Stomach (tissue), 4 donors: ENCODE measurements at regions not wholly inside any gene's neighbourhood (a gene's known extent, or its start where the extent isn't known, plus 50 kb on each side); places are given as distances from the start of the nearest gene placed in this dataset.

ENCODE experiments used
- POLR2AphosphoS5 ChIP-seq, 3 donors: sonication (generic); formaldehyde crosslinking; IDR thresholded peaks; one replicate each; pipeline ENCODE4 v1.6.1; 2016; ENCODE audit warnings: antibody characterized with exemption in 3 of 3
- TF ChIP-seq, protein P1 (sequence below), 7 experiments: fragments of 450-650 bp in 4 of 7; fragments of 200-600 bp in 3 of 7; sonication (generic) in 3 of 7; IDR thresholded peaks; one replicate each; pipeline ENCODE4 v1.5.1; 2016 to 2019; ENCODE audit warnings: antibody characterized with exemption in 7 of 7, control low read depth in 2 of 7, mild to moderate bottlenecking in 1 of 7

DNA sequence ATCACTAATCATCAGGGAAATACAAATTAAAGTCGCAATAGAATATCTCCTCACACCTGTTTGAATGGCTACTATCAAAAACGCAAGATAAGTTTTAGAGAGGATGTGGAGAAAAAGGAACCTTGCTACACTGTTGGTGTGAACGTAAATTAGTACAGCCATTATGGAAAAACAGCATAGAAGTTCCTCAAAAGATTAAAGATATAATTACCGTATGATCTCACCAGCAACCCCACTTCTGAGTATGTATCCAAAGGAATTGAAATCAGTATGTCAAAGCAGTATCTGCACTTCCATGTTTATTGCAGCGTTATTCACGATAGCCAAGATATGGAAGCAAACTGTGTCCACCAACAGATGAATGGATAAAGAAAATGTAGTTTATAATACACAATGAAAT, 164.4 kb downstream of the ZNF365 start:
- no peak for TF ChIP-seq POLR2AphosphoS5 (IDR thresholded peaks at IDR 0.05)
- TF ChIP-seq, protein P1, sequence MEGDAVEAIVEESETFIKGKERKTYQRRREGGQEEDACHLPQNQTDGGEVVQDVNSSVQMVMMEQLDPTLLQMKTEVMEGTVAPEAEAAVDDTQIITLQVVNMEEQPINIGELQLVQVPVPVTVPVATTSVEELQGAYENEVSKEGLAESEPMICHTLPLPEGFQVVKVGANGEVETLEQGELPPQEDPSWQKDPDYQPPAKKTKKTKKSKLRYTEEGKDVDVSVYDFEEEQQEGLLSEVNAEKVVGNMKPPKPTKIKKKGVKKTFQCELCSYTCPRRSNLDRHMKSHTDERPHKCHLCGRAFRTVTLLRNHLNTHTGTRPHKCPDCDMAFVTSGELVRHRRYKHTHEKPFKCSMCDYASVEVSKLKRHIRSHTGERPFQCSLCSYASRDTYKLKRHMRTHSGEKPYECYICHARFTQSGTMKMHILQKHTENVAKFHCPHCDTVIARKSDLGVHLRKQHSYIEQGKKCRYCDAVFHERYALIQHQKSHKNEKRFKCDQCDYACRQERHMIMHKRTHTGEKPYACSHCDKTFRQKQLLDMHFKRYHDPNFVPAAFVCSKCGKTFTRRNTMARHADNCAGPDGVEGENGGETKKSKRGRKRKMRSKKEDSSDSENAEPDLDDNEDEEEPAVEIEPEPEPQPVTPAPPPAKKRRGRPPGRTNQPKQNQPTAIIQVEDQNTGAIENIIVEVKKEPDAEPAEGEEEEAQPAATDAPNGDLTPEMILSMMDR (IDR thresholded peaks at IDR 0.05): no peak
